ENCODE measurements at regions not wholly inside any gene's neighbourhood (a gene's known extent, or its start where the extent isn't known, plus 50 kb on each side); places are given as distances from the start of the nearest gene placed in this dataset.

DNA sequence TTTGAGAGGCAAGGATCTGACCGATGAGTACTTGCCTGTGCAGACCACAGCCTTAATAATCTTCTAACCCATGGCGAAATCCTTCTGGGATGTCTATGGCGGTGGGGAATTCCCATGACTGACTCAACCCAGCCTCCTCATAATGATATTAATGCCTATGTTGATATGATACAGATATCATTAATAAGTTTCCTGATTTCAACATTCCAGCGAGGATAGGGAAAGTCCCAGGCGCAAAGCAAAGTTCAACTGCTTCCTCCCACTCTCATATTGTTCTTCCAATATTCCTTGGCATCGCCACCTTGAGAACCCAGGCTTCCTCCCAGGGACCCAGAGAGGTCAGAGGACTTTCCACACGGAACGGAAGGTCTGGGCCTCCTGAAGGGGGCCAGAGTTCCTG, 110.3 kb upstream of the TMEM45B start:
- TF ChIP-seq ZZZ3 (IDR thresholded peaks at IDR 0.05) (no peak), SIX5 (IDR thresholded peaks at IDR 0.05; ENCODE audit: borderline replicate concordance in 1 of 2, insufficient read depth in 1 of 2, low read depth in 1 of 2, low read length in 2 of 2) (no peak), ZNF133 (CRISPR knock-in tag; IDR thresholded peaks at IDR 0.05) (no peak)
- TF ChIP-seq, protein P1, sequence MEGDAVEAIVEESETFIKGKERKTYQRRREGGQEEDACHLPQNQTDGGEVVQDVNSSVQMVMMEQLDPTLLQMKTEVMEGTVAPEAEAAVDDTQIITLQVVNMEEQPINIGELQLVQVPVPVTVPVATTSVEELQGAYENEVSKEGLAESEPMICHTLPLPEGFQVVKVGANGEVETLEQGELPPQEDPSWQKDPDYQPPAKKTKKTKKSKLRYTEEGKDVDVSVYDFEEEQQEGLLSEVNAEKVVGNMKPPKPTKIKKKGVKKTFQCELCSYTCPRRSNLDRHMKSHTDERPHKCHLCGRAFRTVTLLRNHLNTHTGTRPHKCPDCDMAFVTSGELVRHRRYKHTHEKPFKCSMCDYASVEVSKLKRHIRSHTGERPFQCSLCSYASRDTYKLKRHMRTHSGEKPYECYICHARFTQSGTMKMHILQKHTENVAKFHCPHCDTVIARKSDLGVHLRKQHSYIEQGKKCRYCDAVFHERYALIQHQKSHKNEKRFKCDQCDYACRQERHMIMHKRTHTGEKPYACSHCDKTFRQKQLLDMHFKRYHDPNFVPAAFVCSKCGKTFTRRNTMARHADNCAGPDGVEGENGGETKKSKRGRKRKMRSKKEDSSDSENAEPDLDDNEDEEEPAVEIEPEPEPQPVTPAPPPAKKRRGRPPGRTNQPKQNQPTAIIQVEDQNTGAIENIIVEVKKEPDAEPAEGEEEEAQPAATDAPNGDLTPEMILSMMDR (IDR thresholded peaks at IDR 0.05 in 2 of 3, conservative IDR thresholded peaks at IDR 0.05 in 1 of 3; ENCODE audit: insufficient read depth in 2 of 3, low read depth in 1 of 3, low read length in 3 of 3), result no peak
- TF ChIP-seq, protein P2, sequence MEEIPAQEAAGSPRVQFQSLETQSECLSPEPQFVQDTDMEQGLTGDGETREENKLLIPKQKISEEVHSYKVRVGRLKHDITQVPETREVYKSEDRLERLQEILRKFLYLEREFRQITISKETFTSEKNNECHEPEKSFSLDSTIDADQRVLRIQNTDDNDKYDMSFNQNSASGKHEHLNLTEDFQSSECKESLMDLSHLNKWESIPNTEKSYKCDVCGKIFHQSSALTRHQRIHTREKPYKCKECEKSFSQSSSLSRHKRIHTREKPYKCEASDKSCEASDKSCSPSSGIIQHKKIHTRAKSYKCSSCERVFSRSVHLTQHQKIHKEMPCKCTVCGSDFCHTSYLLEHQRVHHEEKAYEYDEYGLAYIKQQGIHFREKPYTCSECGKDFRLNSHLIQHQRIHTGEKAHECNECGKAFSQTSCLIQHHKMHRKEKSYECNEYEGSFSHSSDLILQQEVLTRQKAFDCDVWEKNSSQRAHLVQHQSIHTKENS (CRISPR knock-in tag; IDR thresholded peaks at IDR 0.05), result no peak

Data from K562 (cell line).